HUES64 (cell line): ENCODE measurements at regions not wholly inside any gene's neighbourhood (a gene's known extent, or its start where the extent isn't known, plus 50 kb on each side); places are given as distances from the start of the nearest gene placed in this dataset.
"Not testable (repeated sequence)": the region's sequence is repeated elsewhere in the genome, so short reads cannot be mapped to it uniquely, and the experiment has no call there.

Experiments used
- H3K27ac ChIP-seq: 2 replicates; pipeline ENCODE4 v1.7.0; 2013; ENCODE audit warnings: low read depth, low read length, inconsistent platforms
- H3K27me3 ChIP-seq: 2 replicates; pipeline ENCODE4 v1.6.1; 2013; ENCODE audit warnings: mild to moderate bottlenecking, low read length; ENCODE audit not compliant: insufficient read depth
- H3K36me3 ChIP-seq: 2 replicates; pipeline ENCODE4 v1.6.1; 2013; ENCODE audit warnings: mild to moderate bottlenecking, low read length; ENCODE audit not compliant: insufficient read depth
- H3K4me1 ChIP-seq: 2 replicates; pipeline ENCODE4 v1.6.1; 2013; ENCODE audit warnings: mild to moderate bottlenecking, low read length, moderate library complexity; ENCODE audit not compliant: insufficient read depth
- H3K4me3 ChIP-seq: 2 replicates; pipeline ENCODE4 v1.5.1; 2013; ENCODE audit warnings: mild to moderate bottlenecking, low read length, moderate library complexity
- H3K9ac ChIP-seq: 2 replicates; pipeline ENCODE4 v1.6.1; 2013; ENCODE audit warnings: mild to moderate bottlenecking, low read depth, low read length
- H3K9me3 ChIP-seq: 2 replicates; pipeline ENCODE4 v1.6.1; 2013; ENCODE audit warnings: low read depth, low read length; ENCODE audit not compliant: insufficient read depth
- WGBS: fragments of 150-250, 120-280 bp; methylation state at CpG from one replicate; pipeline ENCODE4 v1.1.7; 2013; ENCODE audit warnings: missing lambda C conversion rate; 5-methylcytosine and 5-hydroxymethylcytosine counted together

DNA sequence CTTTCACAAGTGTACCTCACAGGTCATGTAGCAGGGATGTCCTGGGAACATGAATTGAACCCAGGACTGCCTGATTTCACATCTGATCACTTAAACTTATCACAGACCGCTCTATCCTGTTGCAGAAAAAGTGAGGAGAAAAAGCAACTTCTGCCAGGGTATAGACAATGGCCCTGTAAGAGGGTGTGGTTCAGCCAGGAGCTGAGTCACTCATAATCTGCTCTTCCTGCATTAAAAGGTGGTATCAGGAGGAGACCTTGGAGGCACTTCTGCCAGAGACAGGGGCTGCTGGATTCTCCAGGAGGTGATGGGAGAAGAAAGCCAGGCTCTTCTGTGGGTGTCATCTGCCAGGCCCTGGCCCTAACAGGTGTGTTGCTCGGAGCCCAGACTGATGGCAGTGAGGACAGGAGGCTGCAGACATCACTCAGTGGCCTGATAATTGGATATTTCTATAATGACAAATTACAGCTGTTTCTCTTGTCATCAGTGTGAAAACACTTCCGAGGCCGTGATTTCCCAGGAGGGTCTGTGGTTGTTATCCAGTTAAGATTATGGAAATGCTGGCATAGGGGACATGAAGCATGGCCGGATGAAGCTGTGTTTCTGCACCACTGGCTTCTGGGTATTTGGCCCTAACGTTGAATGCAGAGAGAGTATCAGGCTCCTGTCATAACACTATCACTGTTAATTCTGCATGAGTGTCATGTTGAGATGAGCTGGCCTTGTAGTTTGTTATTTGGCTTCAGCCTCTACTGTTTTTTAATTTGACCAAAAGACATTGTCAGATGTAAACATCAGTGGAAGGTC, 125.1 kb upstream of the ZBED5 start:
- WGBS, result 87% methylated on average over 6 of the region's 6 CpGs
- no peaks in the 10 kb centered on the region for H3K36me3 ChIP-seq

DNA sequence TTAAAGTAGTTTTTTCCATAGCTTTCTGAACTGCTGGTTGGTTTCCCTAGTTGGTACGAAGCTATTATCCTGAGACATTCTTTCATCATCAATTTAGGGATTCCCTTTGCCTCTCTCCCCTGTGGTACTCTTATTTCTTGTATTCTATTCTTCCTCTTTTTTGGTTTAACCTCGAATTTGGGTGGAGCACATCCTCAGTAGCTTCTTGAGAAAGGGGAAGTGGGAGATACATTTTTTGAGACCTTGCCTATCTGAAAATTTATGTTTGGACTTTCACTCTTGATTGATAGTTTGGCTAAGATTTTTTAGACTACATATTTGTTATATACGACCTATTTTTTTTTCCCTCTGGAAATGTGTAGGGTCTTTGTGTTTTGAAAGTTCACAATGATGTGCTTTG, 121.7 kb upstream of the ZBED5 start:
- Histone ChIP-seq H3K36me3 (no peaks in the 10 kb centered on the region), H3K9me3 (no peaks in the 10 kb centered on the region), H3K27me3 (no peaks in the 10 kb centered on the region), H3K9ac (no peak overlapping the region), H3K4me3 (no peak overlapping the region), H3K27ac (no peak overlapping the region), H3K4me1 (no peaks in the 10 kb centered on the region)
- 81% methylated on average over 3 of the region's 3 CpGs for WGBS

More for the DNA sequence above, 125.1 kb upstream of the ZBED5 start:
- H3K9ac ChIP-seq, result no peak overlapping the region
- no peak overlapping the region for H3K27ac ChIP-seq
- H3K27me3 ChIP-seq, result no peaks in the 10 kb centered on the region
- H3K4me3 ChIP-seq, result no peak overlapping the region
- H3K9me3 ChIP-seq, result no peaks in the 10 kb centered on the region
- H3K4me1 ChIP-seq, result no peaks in the 10 kb centered on the region

DNA sequence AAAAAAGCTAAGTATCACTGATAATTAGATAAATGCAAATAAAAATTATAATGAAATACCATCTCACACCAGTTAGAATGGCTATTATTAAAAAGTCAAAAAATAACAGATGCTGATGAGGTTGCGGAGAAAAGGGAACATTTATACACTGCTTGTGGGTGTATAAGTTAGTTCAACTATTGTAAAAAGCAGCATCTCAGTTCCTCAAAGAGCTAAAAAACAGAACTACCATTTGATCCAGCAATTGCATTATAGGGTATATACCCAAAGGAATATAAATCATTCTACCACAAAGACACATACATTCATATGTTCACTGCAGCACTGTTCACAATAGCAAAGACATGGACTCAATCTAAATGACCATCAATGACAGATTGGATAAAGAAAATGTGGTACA, 120.3 kb upstream of the ZBED5 start:
- Histone ChIP-seq H3K9ac (no peak overlapping the region), H3K36me3 (no peaks in the 10 kb centered on the region), H3K27me3 (no peaks in the 10 kb centered on the region), H3K27ac (no peak overlapping the region), H3K4me1 (no peaks in the 10 kb centered on the region), H3K4me3 (no peak overlapping the region), H3K9me3 (no peaks in the 10 kb centered on the region)
- no CpG with 5 or more reads among the region's 1 CpG for WGBS

DNA sequence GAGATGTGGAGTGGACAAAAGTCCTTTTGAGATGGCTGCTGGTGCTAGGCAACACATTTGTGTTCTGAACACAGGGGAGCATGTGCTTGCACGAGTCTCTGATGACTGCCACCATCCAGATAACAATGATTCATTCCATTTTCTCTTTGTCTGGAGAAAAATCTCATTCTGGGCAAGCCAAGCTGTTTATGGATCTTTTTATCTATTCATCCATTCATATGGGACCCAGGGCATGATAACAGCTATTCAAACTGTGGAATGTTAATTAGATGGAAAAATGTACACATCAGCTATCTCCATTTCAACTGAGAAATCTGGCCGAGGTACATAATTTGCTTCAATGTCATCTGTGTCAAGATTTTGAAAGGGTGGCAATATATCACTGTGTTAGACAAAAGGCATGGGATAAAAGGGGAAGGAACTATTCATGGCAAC, 117.5 kb upstream of the ZBED5 start:
- Histone ChIP-seq H3K9ac (no peak overlapping the region), H3K27me3 (no peaks in the 10 kb centered on the region), H3K4me1 (no peaks in the 10 kb centered on the region), H3K9me3 (no peaks in the 10 kb centered on the region), H3K36me3 (no peaks in the 10 kb centered on the region), H3K4me3 (no peak overlapping the region), H3K27ac (no peak overlapping the region)
- 88% methylated on average over 2 of the region's 2 CpGs for WGBS

DNA sequence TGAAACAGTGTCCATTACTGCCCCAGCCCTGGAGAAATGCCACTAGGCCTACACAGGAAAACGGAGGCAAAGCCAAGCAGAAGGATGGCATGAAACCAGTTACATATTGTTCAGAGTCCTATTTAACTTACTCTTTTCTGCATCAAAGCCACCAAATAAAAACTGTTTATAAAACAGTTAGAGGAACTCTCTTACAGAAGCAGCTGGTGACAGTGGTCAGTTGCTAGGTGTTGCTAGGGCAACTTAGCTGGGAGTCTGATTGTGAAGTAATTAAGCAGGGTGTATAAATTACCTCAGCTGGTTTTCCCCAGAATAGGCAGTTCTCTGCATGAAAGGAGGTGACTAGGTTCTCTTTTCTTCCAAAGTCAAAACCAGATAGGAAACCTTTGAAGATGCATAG, 115.6 kb upstream of the ZBED5 start:
- H3K4me1 ChIP-seq, result no peaks in the 10 kb centered on the region
- 91% methylated on average over 1 of the region's 1 CpG for WGBS
- H3K9ac ChIP-seq, result no peak overlapping the region
- H3K27me3 ChIP-seq, result no peaks in the 10 kb centered on the region
- no peaks in the 10 kb centered on the region for H3K36me3 ChIP-seq
- no peak overlapping the region for H3K27ac ChIP-seq
- no peaks in the 10 kb centered on the region for H3K9me3 ChIP-seq
- H3K4me3 ChIP-seq, result no peak overlapping the region

DNA sequence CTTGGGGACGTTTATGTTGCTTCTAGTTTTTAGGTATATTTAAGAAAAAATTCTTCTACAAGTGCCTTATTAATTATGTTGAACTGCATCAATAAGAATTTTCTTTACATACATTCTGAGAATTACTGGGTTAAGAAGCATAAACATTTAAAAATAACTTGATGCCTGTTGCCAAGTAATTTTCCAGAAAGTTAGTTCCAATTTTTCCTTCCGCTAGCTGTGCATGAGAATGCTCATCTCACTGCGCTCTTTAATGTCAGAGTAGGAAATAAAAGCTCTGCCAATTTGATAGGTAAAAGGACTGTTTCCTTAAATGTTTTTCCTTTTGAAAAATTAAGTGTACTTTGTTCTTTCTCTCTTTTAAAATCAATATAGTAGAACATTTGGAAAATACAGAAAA, 113.1 kb upstream of the ZBED5 start:
- H3K4me3 ChIP-seq, result no peak overlapping the region
- no peaks in the 10 kb centered on the region for H3K9me3 ChIP-seq
- no peaks in the 10 kb centered on the region for H3K36me3 ChIP-seq
- H3K9ac ChIP-seq, result no peak overlapping the region
- H3K27me3 ChIP-seq, result no peaks in the 10 kb centered on the region
- 97% methylated on average over 2 of the region's 3 CpGs for WGBS
- no peak overlapping the region for H3K27ac ChIP-seq
- no peaks in the 10 kb centered on the region for H3K4me1 ChIP-seq

DNA sequence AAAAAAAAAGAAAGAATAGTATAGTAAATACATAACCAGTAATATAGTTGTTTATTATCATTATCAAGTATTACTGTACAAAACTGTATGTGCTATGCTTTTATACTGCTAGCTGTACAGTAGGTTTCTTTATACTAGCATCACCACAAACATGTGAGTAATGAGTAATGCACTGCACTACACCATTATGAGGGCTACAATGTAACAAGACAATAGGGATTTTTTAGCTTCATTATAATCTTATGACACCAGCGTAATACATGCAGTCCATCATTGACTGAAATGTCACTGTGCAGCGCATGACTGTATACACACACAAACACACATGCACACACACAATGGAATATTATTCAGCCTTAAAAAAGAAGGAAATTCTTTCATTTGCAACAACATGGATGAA, 111.5 kb upstream of the ZBED5 start:
- Histone ChIP-seq H3K27ac (no peak overlapping the region), H3K9me3 (no peaks in the 10 kb centered on the region), H3K27me3 (no peaks in the 10 kb centered on the region), H3K9ac (no peak overlapping the region), H3K4me1 (no peaks in the 10 kb centered on the region), H3K36me3 (no peaks in the 10 kb centered on the region), H3K4me3 (no peak overlapping the region)
- 100% methylated on average over 2 of the region's 2 CpGs for WGBS

DNA sequence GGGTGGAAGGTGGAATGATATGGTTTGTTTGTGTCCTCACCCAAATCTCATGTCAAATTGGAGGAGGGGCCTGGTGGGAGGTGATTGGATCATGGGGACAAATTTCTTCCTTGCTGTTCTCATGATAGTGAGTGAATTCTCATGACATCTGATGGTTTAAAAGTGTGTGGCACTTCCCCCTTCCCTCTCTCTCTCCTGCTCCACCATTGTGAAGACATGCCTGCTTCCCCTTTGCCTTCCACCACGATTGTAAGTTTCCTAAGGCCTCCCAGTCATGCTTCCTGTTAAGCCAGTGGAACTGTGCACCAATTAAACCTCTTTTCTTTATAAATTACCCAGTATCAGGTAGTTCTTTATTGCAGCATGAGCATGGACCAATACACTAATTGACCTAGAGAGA, 99.0 kb upstream of the ZBED5 start:
- H3K4me3 ChIP-seq, H3K9ac ChIP-seq, H3K36me3 ChIP-seq, H3K27ac ChIP-seq, H3K9me3 ChIP-seq, H3K27me3 ChIP-seq, H3K4me1 ChIP-seq: not testable (repeated sequence)
- 85% methylated on average over 1 of the region's 1 CpG for WGBS

DNA sequence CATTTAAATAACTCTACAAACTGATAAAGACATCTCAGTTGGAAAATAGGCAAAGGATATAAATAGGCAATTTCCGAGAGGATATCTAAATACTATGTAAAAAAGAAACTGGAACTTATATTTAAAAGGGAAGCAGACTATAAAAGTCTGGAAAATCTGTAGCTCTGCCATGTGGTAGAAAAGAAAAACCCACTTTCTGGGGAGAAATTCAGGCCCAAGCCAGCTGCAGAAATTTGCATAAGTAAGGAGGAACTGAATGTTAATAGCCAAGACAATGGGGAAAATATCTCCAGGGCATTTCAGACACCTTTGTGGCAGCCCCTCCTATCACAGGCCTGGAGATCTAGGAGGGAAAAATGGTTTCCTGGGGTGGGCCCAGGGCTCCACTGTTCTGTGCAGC, 97.8 kb upstream of the ZBED5 start:
- H3K9me3 ChIP-seq, result peaks cover 6% of the 10 kb centered on the region; the same call in 1 of the 2 replicates

DNA sequence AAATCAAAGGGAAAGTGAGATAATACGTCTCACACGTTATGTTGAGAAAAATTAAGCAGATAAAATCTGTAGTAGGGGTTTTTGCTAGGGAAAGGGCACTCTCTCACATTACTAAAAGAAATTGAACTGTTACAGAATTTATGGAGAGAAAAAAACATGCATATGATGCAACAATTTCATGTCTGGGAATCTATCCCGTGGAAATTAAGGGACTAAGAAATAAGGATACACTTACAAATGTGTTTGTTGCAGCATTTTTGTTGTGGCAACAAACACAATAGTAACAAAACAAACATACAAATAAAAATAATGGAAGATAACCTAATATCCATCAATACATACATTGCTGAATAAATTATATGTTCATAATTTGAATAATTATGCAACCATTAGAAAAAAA, 96.3 kb upstream of the ZBED5 start:
- 94% methylated on average over 3 of the region's 3 CpGs for WGBS

More for the DNA sequence above, 97.8 kb upstream of the ZBED5 start:
- Histone ChIP-seq H3K27me3 (no peaks in the 10 kb centered on the region), H3K36me3 (no peaks in the 10 kb centered on the region), H3K27ac (no peak overlapping the region), H3K4me1 (no peaks in the 10 kb centered on the region), H3K9ac (no peak overlapping the region), H3K4me3 (no peak overlapping the region)
- no CpG with 5 or more reads among the region's 1 CpG for WGBS

DNA sequence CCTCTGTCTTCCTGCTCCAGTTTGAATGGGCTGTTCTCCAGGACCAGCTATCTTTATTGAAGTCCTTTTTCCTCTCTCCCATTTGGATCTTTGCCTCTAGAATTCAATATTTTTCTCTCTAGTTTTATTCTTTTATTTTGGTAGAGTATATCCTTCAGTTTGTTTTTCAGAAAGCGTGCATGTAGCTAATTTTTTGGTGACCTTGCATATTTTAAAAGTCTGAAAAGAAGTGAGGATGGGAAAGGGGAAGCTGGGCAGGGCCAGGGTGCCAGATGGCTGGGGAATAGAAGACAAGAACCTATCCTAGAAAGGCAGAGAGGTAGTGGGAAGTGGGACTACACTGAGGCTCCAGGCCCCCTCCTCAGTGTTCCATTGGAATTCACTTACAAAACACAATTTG, 95.0 kb upstream of the ZBED5 start:
- H3K9ac ChIP-seq, result no peak overlapping the region
- no peaks in the 10 kb centered on the region for H3K27me3 ChIP-seq
- no peaks in the 10 kb centered on the region for H3K36me3 ChIP-seq
- 100% methylated on average over 1 of the region's 1 CpG for WGBS
- no peak overlapping the region for H3K4me3 ChIP-seq
- no peak overlapping the region for H3K27ac ChIP-seq
- H3K4me1 ChIP-seq, result no peaks in the 10 kb centered on the region
- H3K9me3 ChIP-seq, result peaks cover 6% of the 10 kb centered on the region; the same call in 1 of the 2 replicates

More for the DNA sequence above, 96.3 kb upstream of the ZBED5 start:
- Histone ChIP-seq H3K27me3 (no peaks in the 10 kb centered on the region), H3K4me1 (no peaks in the 10 kb centered on the region), H3K27ac (no peak overlapping the region), H3K36me3 (no peaks in the 10 kb centered on the region), H3K9me3 (peaks cover 6% of the 10 kb centered on the region; the same call in 1 of the 2 replicates), H3K9ac (no peak overlapping the region), H3K4me3 (no peak overlapping the region)

DNA sequence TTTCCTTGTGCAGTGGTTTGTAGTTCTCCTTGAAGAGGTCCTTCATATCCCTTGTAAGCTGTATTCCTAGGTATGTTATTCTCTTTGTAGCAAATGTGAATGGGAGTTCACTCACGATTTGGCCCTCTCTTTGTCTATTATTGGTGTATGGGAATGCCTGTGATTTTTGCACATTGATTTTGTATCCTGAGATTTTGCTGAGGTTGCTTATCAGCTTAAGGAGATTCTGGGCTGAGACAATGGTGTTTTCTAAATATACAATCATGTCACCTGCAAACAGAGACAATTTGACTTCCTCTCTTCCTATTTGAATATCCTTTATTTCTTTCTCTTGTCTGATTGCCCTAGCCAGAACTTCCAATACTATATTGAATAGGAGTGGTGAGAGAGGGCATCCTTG, 90.1 kb upstream of the ZBED5 start:
- H3K36me3 ChIP-seq, H3K9ac ChIP-seq, H3K27me3 ChIP-seq, H3K4me3 ChIP-seq, H3K4me1 ChIP-seq, H3K9me3 ChIP-seq, H3K27ac ChIP-seq: not testable (repeated sequence)
- 93% methylated on average over 1 of the region's 1 CpG for WGBS
